IPS-18c (cell line): ENCODE measurements at regions not wholly inside any gene's neighbourhood (a gene's known extent, or its start where the extent isn't known, plus 50 kb on each side); places are given as distances from the start of the nearest gene placed in this dataset.

ENCODE experiments used
- H3K4me3 ChIP-seq: 2 replicates; pipeline ENCODE4 v1.7.0; 2013; ENCODE audit warnings: low read depth, mild to moderate bottlenecking, low read length, moderate library complexity; ENCODE audit not compliant: insufficient read depth
- H3K9me3 ChIP-seq: one replicate; pipeline ENCODE4 v1.6.1; 2013; ENCODE audit warnings: mild to moderate bottlenecking, low read length, moderate library complexity; ENCODE audit not compliant: control insufficient read depth, insufficient read depth

DNA sequence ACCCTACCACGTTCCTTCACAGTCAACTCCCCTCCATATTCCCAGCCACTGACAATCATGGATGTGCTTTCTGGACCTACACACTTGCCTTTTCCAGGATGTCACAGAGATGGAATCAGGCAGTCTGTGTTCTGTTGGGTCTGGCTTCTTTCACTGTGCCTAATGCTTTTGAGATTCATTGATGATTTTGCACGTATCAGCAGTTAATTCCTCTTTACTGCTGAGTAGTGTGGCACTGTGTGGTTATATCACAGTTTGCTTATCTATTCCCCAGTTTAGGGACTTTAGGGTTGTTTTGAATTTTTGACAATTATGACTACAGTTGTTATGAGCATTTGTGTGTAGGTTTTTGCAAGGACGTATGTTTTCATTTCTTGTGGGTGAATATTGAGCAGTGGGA is 191.7 kb downstream of the ACKR3 start:
- H3K4me3 ChIP-seq: no peak overlapping the region
- no peaks in the 10 kb centered on the region for H3K9me3 ChIP-seq

DNA sequence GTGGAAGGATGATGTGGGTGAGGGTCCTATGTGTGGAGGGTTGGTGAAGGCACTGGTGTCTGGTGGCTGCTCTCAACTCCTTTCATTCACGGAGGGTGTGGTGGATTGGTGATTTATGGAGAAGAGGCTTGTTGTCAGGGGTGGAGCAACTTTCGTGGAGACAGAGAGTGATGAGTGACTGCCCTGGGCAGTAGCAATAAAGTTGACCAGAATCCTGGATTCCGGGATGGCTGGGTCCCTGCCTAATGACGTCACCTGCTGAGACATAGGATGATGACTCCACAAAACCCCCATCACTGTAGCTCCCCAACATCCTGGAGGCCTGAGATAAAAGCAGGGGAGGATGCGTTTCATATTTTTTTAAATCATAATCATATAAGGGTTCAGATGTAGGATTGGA is 193.0 kb downstream of the ACKR3 start:
- no peak overlapping the region for H3K4me3 ChIP-seq
- no peaks in the 10 kb centered on the region for H3K9me3 ChIP-seq

DNA sequence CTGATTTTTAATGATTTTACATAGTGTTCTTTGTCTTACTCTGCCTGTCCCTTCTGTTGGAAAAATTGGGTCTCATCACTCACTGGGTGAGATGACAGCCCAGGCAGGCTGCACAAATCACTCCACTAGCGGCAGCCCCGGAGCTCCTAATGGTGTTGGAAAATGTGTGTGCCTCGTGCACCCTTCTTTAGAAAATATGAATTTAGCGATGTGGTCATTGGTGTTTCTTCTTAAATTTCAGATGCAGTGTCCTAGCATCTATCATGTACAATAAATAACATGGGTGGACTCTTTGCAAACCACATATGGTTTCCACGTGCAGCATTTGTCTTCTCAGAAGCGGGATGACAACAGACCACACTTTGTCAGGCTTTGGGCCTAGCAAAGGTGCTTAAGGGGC is 194.2 kb downstream of the ACKR3 start:
- Histone ChIP-seq H3K9me3 (no peaks in the 10 kb centered on the region), H3K4me3 (no peak overlapping the region)

DNA sequence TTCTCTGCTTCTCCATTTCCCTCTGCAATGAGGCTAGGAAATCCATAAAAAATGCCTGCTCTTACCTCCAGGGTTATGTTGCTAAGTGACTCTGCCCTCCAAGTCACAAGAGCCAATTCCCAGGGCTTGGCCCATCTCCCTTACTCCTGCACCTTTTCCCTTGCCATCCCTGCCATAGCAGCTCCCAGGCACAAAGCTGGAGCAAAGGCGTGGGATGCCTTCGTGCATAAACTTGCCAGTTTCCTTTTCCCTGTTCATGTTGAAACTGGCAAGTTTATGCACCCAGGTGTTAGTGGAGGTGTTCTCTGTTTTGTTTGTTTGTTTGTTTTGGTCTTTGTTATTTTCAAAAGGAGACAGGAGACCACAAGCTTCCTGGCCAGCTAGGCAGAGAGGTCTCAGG is 195.1 kb downstream of the ACKR3 start:
- H3K4me3 ChIP-seq: no peak overlapping the region
- no peaks in the 10 kb centered on the region for H3K9me3 ChIP-seq

DNA sequence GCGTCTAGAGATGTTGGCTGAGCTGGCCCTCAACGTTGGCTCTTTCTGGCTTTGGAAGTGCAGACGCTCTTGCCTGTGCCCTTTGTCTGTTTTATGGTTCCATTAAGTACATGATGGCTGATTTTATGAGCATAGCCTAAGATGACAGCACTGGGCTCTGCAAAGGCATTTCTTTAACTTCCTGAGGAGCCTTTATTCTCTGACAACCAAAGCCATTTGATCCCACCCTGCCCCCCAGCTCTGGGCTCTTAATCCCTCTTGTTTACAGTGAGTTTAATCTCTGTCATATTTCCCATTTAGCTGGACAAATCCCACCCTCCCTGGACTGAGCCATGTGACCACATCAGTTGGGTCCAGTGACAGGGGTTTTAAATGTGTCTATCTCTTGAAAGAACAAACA is 195.9 kb downstream of the ACKR3 start:
- H3K4me3 ChIP-seq: no peak overlapping the region
- H3K9me3 ChIP-seq: no peaks in the 10 kb centered on the region

DNA sequence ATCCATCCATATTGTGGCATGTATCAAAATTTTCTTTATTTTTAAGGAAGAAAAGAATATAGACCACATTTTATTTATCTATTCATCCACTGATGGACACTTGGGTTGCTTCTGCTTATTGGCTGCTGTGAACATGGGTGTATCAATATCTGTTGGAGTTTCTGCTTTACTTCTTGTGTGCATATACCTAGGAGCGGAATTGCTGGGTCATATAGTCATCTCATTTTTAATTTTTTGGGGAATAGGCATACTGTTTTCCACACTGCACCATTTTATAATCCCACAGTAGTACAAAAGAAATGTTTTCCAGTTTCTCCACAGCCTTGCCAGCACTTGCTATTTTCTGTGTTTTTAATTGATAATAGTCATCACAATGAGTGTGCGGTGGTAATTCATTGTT is 197.2 kb downstream of the ACKR3 start:
- no peaks in the 10 kb centered on the region for H3K9me3 ChIP-seq
- no peak overlapping the region for H3K4me3 ChIP-seq

DNA sequence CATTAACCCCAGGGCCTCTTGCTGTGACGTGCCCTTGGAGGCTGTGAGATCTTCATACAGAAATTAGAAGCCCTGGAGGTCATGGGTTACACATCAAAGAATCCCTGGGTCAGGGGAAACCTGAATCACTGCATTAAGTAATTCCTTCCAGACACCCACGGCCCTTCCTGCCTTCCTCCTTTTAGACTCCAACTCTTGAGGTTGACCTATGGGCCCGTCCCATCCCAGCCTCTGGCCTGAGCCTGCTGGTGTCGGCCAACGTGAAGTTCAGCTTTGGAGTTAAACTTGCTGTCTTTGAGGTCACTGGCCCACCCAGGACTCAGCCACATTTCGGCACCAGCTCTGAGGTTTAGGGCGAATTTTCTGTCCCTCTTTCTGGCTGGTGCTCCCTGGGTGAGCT is 198.3 kb downstream of the ACKR3 start:
- Histone ChIP-seq H3K4me3 (no peak overlapping the region), H3K9me3 (no peaks in the 10 kb centered on the region)

DNA sequence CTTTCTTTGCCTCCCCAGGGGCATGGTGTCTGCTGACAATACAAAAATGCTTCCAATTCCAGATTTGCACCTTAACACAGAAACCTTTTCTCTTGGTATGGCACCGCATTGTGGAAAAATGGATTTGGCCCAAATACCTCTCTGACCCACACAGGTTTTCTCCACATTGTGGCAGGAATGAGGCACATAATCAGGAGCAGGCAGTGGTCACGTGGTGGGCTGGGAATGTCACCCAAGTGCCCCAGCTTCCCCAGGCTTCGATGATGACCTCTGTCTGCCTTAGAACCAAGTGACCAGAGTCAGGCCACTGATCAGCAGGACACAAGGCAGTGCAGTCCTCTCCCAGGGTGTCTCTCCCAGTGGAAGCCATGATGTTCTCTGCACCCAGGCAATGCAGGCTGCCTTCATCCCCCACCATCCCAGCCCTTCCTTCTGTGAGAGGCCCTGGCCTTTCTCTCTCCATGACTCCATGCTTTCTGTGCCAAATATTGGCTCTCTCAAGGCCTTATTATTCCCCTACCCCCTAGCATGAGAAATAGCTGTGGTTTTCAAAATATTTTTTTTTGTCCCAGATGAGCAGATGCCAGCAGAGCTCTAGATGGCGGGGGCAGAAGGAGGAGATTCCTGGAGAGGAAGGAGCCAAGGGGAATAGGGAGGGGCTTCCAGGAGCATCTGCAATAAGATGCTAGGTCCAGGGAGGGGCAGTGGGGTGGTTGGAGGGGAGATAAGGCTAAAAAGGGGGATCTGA is 198.9 kb downstream of the ACKR3 start:
- H3K9me3 ChIP-seq: no peaks in the 10 kb centered on the region

DNA sequence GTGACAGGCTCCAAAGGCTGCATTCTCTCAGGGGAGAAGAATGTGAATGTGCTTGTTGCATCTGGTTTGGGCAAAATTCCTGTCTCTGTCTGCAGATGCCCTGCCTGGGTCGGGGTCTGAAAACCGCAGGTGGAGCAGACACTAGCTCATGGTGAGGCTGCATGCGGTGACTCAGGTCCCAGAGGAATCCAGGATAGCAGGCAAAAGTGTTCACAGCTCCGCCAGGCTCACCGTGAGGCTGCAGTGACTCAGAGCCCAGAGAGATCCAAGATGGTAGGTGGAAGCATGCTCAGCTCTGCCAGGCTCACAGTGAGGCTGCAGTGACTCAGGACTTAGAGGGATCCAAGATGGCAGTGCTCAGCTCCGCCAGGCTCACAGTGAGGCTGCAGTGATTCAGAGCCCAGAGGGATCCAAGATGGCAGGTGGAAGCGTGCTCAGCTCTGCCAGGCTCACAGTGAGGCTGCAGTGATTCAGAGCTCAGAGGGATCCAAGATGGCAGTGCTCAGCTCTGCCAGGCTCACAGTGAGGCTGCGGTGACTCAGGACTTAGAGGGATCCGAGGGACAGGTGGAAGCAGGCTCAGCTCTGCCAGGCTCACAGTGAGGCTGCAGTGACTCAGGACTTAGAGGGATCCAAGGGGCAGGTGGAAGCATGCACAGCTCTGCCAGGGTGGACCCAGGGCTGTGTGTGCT is 200.5 kb downstream of the ACKR3 start:
- H3K4me3 ChIP-seq: no peak overlapping the region

More for the DNA sequence above, 198.9 kb downstream of the ACKR3 start:
- H3K4me3 ChIP-seq: no peak overlapping the region

DNA sequence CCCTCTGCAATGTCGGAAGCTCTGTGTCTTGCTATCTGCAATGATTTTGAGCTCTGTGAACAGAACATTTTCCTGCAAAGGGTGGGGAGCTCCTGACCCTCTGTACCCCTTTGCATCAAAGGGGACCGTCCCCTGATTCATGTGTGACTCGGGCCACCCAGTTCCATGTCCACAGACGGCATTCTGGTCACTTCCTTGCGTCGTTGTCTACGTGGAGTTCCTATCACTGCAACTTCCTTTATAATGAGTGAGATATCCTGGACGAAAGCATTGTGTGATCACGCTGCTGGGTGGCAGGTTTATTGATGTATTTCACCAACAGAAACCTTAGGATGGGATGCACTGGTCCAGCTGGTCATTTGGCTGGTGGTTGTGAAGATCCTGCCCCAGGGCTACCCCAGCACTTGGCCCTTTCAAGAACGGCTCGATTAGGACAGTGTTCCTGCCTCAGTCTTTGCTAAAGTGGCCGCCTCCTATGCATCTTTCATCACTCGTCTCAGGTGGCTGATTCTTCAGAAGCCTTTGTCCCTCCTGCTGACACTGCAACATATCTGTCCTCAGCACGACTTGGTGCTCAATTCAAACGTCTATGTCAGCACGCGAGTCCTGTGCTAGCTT is 202.7 kb downstream of the ACKR3 start:
- Histone ChIP-seq H3K9me3 (no peaks in the 10 kb centered on the region), H3K4me3 (no peak overlapping the region)

More for the DNA sequence above, 200.5 kb downstream of the ACKR3 start:
- H3K9me3 ChIP-seq: no peaks in the 10 kb centered on the region

DNA sequence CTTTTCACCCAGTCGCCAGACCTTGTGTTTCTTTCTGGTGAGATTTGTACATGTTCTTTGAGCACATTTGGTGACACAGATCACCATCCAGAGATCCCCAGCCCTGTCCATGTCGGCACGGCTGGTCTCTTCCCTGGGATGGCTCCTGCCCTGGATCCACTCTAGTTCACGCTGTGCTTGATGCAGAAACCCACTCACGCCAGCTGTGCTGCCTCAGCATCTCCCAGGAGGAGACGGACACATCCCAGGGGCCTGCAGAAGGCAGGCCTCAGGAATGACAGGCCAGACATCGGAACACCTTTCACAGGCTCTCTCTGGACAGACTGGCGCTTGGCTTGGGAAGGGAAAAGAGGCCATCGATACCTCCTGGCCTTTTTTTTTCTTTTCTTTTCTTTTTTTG is 203.6 kb downstream of the ACKR3 start:
- H3K9me3 ChIP-seq: no peaks in the 10 kb centered on the region

DNA sequence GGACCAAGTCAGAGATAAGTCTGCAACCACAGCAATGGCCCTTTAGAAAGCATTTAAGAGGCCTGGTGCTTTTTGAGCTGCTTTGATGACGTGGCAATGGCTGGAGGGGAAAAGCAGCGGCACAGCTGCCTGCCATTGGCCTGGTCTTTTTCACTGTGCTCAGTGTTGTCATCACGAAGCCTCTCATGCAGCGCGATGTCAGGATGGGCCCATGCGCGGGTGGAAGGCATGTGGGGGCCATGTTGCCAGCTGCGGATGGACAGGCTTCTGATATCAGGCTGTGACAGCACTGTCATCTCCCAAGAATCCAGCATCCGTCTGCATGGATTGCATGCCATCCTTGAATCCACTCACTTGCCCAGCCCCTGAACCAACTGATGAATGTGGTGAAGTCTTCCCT is 204.5 kb downstream of the ACKR3 start:
- no peaks in the 10 kb centered on the region for H3K9me3 ChIP-seq
- H3K4me3 ChIP-seq: no peak overlapping the region

More for the DNA sequence above, 203.6 kb downstream of the ACKR3 start:
- H3K4me3 ChIP-seq: no peak overlapping the region

DNA sequence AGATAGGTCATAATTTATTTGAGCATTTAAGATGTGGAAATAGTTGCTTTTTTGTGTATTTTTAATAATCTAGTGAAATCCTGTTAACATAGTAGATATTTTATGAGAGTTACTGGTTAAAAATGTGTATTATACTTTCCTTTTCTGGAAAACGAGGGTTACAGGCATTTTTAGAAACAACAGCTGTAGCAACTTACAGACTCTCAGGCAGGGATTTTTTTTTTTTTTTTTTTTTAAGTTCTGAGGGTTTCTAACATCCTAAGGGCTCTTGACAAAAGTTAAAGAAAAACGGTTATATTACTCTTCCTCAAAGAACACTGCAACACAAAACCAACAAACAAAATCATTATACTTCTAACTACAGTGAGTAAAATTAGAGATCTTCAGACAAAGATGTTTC is 205.9 kb downstream of the ACKR3 start:
- Histone ChIP-seq H3K4me3 (no peak overlapping the region), H3K9me3 (no peaks in the 10 kb centered on the region)

DNA sequence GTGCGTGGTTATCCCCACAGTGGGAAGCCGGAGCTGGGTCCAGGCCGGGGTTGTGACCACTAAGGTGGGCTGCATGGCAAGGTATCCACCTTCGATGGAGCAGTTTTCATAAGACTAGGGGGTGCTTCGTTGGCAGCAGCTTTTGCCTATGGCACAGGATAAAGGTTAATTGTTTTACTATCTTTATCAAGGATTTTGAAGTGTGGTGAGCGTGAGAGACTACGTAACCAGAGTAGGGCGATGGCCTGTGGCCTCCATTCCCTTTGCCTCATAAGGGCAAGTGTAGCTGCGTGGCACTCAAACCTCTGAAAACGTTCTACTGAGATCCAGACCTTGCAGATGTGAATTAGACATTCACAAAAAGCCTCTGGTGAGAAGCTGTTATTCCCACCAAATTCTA is 206.6 kb downstream of the ACKR3 start:
- no peaks in the 10 kb centered on the region for H3K9me3 ChIP-seq
- H3K4me3 ChIP-seq: no peak overlapping the region

DNA sequence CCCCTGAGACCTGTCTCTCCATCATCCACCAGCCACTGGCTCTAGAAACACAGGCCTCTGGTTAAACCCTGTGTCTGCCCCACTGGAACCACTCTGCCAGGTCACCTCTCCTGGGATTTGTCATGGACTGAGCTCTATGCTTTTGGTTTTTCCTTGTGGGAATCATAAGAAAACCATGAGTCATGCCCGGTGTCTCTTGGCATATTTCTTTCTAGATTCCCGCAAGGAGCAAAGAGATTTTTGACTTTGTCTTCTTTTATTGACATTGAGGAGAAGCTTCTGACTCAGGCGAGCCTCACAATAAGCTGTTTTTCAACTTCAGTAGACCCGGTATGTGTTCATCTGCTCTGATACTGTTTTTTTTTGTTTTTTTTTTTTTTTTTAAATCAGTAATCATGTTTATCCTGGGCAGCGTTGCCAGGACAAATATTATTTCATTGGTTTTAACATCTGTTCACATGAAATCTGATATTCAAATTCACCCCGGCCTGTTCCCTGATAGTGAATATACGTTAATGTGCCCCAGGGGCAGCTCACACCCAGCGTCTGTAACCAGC is 207.1 kb downstream of the ACKR3 start:
- H3K4me3 ChIP-seq: no peak overlapping the region
- no peaks in the 10 kb centered on the region for H3K9me3 ChIP-seq

DNA sequence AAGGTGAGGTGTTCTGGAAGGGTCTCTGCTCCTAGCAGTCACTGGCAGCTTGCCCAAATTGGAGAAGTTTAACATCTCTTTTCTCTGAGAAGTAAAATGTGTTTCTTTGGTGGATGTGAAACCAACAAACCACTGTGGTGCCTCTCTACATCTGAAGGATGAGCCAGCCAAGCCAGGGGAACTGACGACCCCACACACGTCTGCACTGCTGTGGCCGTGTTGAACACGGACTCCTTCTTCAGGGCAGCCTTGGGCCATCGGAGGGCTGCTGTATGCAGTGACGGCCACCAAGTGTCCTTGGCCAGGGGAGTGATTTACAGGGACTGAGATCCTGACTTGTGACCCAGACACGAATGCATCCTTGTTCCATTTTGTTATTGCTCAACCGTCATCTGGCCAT is 207.8 kb downstream of the ACKR3 start:
- no peaks in the 10 kb centered on the region for H3K9me3 ChIP-seq
- no peak overlapping the region for H3K4me3 ChIP-seq

DNA sequence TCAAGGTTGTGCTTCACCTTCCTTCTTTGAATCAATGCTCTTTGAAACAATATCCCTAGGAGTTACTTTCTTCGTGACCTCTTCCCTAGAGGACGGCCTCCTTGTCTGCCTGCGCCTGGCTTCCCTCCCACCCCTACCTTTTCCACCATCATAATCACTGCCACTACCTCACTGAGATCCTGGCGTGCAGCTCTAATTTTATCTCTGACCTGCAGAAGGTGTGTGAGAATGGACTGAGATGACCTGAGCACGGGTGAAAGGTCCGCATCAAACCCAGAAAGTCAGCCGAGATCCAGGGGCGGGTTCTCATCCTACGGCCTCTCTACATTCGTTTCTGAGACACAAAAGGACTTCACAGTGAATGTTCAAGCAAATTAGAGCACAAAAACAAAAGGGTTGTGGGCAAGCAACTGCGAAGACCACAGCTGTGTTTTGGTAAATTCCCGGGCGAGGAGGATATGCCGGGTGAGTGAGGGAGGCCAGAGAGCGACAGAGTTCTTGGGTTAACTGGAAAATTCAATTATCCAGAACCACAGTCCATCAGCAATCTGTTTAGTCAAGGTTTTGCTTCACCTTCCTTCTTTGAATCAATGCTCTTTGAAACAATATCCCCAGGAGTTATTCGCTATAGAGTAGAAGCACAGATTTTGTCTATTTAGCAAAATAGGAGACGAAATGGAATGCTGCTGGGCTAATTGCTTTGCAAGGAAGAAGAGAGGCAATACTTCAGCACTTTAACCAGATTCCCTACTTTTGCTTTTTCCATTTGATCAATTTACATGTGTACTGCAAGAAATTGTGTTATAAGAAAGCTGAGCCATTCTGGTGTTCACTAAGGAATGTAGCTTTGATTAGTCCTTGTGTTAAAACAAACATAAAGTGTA is 212.6 kb downstream of the ACKR3 start:
- H3K4me3 ChIP-seq: no peak overlapping the region

More for the DNA sequence above, 212.6 kb downstream of the ACKR3 start:
- H3K9me3 ChIP-seq: peaks cover 2% of the 10 kb centered on the region
